ENCODE measurements at regions not wholly inside any gene's neighbourhood (a gene's known extent, or its start where the extent isn't known, plus 50 kb on each side); places are given as distances from the start of the nearest gene placed in this dataset.

DNA sequence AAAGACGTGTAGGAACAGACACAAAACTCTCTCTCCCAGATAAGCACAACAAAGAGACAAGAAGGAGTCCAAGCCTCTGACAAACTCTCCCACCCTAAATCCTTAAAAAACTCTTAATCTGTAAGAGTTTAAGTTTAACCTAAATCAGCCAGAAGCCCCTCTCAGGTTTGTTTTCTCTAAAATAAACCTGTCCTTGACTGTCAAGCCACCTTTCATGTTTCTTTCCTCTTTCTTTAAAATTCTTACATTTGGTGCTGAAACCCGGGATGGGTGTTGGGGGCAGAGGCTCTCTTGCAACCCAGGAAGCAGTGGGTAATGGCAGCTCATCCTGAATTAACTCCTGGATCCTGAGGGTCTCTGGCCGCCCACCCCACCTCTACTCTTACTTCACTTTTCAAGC is 107.8 kb upstream of the TENT5D start:
- H3K9me3 ChIP-seq (replicated peaks; ENCODE audit: low read length), result no peaks in the 10 kb centered on the region
- no peak overlapping the region for H3K9ac ChIP-seq (ENCODE audit: low read depth, low read length)
- no peak overlapping the region for H3K4me3 ChIP-seq (ENCODE audit: low read length)
- H3K36me3 ChIP-seq (ENCODE audit: insufficient read depth, low read length), result no peaks in the 10 kb centered on the region
- H3K4me2 ChIP-seq (ENCODE audit: low read length), result no peak overlapping the region
- no peaks in the 10 kb centered on the region for H3K4me1 ChIP-seq (ENCODE audit: control insufficient read depth, insufficient read depth, low read length)
- H3K27me3 ChIP-seq (ENCODE audit: control insufficient read depth, insufficient read depth, low read length), result no peaks in the 10 kb centered on the region

GRCh38 chrX:80316526-80316925 is 103.7 kb upstream of the TENT5D start:
- H3K4me2 ChIP-seq (ENCODE audit: low read length), result no peak overlapping the region
- H3K27me3 ChIP-seq (ENCODE audit: control insufficient read depth, insufficient read depth, low read length), result no peaks in the 10 kb centered on the region
- H3K4me3 ChIP-seq (ENCODE audit: low read length), result no peak overlapping the region
- no peaks in the 10 kb centered on the region for H3K36me3 ChIP-seq (ENCODE audit: insufficient read depth, low read length)
- H3K9me3 ChIP-seq (replicated peaks; ENCODE audit: low read length), result no peaks in the 10 kb centered on the region
- no peak overlapping the region for H3K9ac ChIP-seq (ENCODE audit: low read depth, low read length)
- H3K4me1 ChIP-seq (ENCODE audit: control insufficient read depth, insufficient read depth, low read length), result no peaks in the 10 kb centered on the region

GRCh38 chrX:80317646-80318045 is 102.6 kb upstream of the TENT5D start:
- Histone ChIP-seq H3K4me1 (ENCODE audit: control insufficient read depth, insufficient read depth, low read length) (no peaks in the 10 kb centered on the region), H3K4me2 (ENCODE audit: low read length) (no peak overlapping the region), H3K36me3 (ENCODE audit: insufficient read depth, low read length) (no peaks in the 10 kb centered on the region), H3K4me3 (ENCODE audit: low read length) (no peak overlapping the region), H3K9me3 (replicated peaks; ENCODE audit: low read length) (no peaks in the 10 kb centered on the region), H3K27me3 (ENCODE audit: control insufficient read depth, insufficient read depth, low read length) (no peaks in the 10 kb centered on the region), H3K9ac (ENCODE audit: low read depth, low read length) (no peak overlapping the region)

DNA sequence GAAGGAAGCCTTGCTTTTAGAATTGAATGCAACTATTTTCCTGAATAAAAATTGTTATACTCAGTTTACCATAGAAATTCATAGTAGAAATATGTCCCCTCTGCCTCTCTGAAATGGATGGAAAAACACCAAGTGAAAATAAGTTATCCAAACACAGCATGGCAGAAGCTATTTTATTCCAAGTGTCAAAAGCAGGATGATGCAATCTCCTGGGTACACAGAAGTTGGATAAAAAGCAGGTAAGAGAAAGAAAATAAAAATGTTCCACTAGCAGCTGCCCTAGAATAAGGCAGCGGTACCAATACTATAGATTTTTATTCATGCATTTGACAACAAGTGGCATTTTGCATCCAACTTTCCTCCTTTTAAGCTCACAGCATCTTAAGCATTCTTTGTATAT is 89.0 kb upstream of the TENT5D start:
- H3K36me3 ChIP-seq (ENCODE audit: insufficient read depth, low read length), result no peaks in the 10 kb centered on the region
- no peaks in the 10 kb centered on the region for H3K9me3 ChIP-seq (replicated peaks; ENCODE audit: low read length)
- H3K4me3 ChIP-seq (ENCODE audit: low read length), result no peak overlapping the region
- no peaks in the 10 kb centered on the region for H3K4me1 ChIP-seq (ENCODE audit: control insufficient read depth, insufficient read depth, low read length)
- H3K27me3 ChIP-seq (ENCODE audit: control insufficient read depth, insufficient read depth, low read length), result no peaks in the 10 kb centered on the region
- no peak overlapping the region for H3K4me2 ChIP-seq (ENCODE audit: low read length)
- H3K9ac ChIP-seq (ENCODE audit: low read depth, low read length), result no peak overlapping the region

DNA sequence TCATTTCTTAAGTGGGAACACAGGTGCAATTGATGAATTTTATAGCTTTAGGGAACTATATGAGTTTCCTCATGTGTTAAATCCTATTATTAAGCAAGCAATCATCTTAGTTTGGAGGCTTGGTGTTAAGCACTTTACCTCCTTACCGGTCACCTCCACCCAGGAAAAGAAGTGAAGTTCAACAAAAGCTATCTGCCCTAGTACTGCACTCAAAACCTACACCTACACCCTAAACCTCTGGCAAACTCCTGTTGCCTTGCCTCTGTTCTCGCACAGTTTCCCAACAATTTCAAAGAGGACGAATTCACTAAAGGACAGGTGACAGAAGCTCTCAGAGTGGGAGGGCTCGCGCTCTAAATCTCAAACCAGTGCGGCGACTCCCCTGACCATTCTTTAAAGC is 85.7 kb upstream of the TENT5D start:
- no peaks in the 10 kb centered on the region for H3K4me1 ChIP-seq (ENCODE audit: control insufficient read depth, insufficient read depth, low read length)
- peak overlapping the region; percentile 76 for H3K4me2 ChIP-seq (ENCODE audit: low read length)
- no peak overlapping the region for H3K9ac ChIP-seq (ENCODE audit: low read depth, low read length)
- no peaks in the 10 kb centered on the region for H3K36me3 ChIP-seq (ENCODE audit: insufficient read depth, low read length)
- peak overlapping the region; percentile 56 for H3K4me3 ChIP-seq (ENCODE audit: low read length)
- H3K9me3 ChIP-seq (replicated peaks; ENCODE audit: low read length), result no peaks in the 10 kb centered on the region
- H3K27me3 ChIP-seq (ENCODE audit: control insufficient read depth, insufficient read depth, low read length), result no peaks in the 10 kb centered on the region

- Histone ChIP-seq H3K27me3 (ENCODE audit: control insufficient read depth, insufficient read depth, low read length) (no peaks in the 10 kb centered on the region), H3K4me1 (ENCODE audit: control insufficient read depth, insufficient read depth, low read length) (no peaks in the 10 kb centered on the region), H3K4me2 (ENCODE audit: low read length) (peak overlapping the region; percentile 76), H3K4me3 (ENCODE audit: low read length) (peak overlapping the region; percentile 56), H3K9ac (ENCODE audit: low read depth, low read length) (peak overlapping the region; percentile 51), H3K36me3 (ENCODE audit: insufficient read depth, low read length) (no peaks in the 10 kb centered on the region), H3K9me3 (replicated peaks; ENCODE audit: low read length) (no peaks in the 10 kb centered on the region)
Observed at GRCh38 chrX:80335062-80335830, 85.0 kb upstream of the TENT5D start.

GRCh38 chrX:80354966-80355465 is 65.2 kb upstream of the TENT5D start:
- Histone ChIP-seq H3K9me3 (replicated peaks; ENCODE audit: low read length) (no peaks in the 10 kb centered on the region), H3K36me3 (ENCODE audit: insufficient read depth, low read length) (no peaks in the 10 kb centered on the region), H3K4me1 (ENCODE audit: control insufficient read depth, insufficient read depth, low read length) (no peaks in the 10 kb centered on the region), H3K4me2 (ENCODE audit: low read length) (no peak overlapping the region), H3K27me3 (ENCODE audit: control insufficient read depth, insufficient read depth, low read length) (no peaks in the 10 kb centered on the region), H3K4me3 (ENCODE audit: low read length) (no peak overlapping the region), H3K9ac (ENCODE audit: low read depth, low read length) (no peak overlapping the region)
